ENCODE measurements at regions not wholly inside any gene's neighbourhood (a gene's known extent, or its start where the extent isn't known, plus 50 kb on each side); places are given as distances from the start of the nearest gene placed in this dataset.

DNA sequence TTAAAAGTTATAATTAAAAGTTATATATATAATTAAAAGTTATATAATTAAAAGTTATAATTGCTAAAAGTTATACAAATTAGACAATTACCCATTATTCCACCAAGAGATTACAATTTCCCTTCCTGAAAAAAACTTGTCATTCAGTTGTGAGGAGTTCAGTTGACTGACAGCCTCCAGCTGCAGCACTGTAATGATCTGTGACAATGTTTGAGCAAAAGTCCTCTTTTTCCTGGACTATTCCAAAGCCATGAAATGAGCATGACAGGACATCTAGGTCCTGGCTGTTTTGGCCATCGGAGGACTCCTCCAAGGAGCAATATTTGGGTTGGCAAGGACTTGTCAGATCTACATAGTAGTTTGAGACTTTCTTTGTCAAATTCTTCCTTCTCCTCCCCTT is 258.7 kb upstream of the EDNRB start:
- TF ChIP-seq TAF1 (IDR thresholded peaks at IDR 0.05; ENCODE audit: low read depth) (no peak), MAX (IDR thresholded peaks at IDR 0.05) (no peak), RAD21 (IDR thresholded peaks at IDR 0.05; ENCODE audit: low read depth) (no peak), TEAD4 (IDR thresholded peaks at IDR 0.05) (no peak), CEBPB (IDR thresholded peaks at IDR 0.05) (no peak), EP300 (IDR thresholded peaks at IDR 0.05; ENCODE audit: borderline replicate concordance) (no peak), FOXM1 (IDR thresholded peaks at IDR 0.05; ENCODE audit: borderline replicate concordance, low read depth) (no peak)
- TF ChIP-seq, protein P1, sequence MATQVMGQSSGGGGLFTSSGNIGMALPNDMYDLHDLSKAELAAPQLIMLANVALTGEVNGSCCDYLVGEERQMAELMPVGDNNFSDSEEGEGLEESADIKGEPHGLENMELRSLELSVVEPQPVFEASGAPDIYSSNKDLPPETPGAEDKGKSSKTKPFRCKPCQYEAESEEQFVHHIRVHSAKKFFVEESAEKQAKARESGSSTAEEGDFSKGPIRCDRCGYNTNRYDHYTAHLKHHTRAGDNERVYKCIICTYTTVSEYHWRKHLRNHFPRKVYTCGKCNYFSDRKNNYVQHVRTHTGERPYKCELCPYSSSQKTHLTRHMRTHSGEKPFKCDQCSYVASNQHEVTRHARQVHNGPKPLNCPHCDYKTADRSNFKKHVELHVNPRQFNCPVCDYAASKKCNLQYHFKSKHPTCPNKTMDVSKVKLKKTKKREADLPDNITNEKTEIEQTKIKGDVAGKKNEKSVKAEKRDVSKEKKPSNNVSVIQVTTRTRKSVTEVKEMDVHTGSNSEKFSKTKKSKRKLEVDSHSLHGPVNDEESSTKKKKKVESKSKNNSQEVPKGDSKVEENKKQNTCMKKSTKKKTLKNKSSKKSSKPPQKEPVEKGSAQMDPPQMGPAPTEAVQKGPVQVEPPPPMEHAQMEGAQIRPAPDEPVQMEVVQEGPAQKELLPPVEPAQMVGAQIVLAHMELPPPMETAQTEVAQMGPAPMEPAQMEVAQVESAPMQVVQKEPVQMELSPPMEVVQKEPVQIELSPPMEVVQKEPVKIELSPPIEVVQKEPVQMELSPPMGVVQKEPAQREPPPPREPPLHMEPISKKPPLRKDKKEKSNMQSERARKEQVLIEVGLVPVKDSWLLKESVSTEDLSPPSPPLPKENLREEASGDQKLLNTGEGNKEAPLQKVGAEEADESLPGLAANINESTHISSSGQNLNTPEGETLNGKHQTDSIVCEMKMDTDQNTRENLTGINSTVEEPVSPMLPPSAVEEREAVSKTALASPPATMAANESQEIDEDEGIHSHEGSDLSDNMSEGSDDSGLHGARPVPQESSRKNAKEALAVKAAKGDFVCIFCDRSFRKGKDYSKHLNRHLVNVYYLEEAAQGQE (IDR thresholded peaks at IDR 0.05; ENCODE audit: low read depth) = no peak
